LoVo (cell line): ENCODE measurements at regions not wholly inside any gene's neighbourhood (a gene's known extent, or its start where the extent isn't known, plus 50 kb on each side); places are given as distances from the start of the nearest gene placed in this dataset.

Source experiments
- DNase-seq: peaks from one replicate; pipeline ENCODE4 v3.0.0-alpha.2; 2016; ENCODE audit warnings: low spot score

GRCh38 chr22:49367041-49367697 is 460.5 kb downstream of the BRD1 start:
- no peak for DNase-seq

- no peak for DNase-seq
Observed at GRCh38 chr22:49366437-49366836, 461.2 kb downstream of the BRD1 start.

GRCh38 chr22:49365910-49366309 is 461.8 kb downstream of the BRD1 start:
- DNase-seq: no peak

GRCh38 chr22:49365191-49365837 is 462.4 kb downstream of the BRD1 start:
- no peak for DNase-seq

DNA sequence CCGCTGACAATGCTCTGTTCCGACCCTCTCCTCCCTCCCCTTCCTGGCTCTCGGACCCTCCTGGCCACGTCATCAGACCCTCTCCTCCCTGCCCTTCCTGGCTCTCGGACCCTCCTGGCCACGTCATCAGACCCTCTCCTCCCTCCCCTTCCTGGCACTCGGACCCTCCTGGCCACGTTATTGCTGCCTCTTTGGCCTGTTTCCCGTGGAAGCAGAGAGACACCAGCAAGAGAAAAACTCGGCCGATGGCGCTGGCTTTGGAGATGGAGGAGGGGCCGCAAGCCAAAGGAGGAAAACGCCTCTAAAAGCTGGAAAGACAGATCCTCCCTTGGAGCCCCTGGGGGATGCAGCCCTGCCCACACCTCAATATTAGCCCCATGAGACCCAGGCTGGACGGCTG is 463.3 kb downstream of the BRD1 start:
- no peak for DNase-seq

GRCh38 chr22:49363526-49364230 is 464.0 kb downstream of the BRD1 start:
- no peak for DNase-seq

DNA sequence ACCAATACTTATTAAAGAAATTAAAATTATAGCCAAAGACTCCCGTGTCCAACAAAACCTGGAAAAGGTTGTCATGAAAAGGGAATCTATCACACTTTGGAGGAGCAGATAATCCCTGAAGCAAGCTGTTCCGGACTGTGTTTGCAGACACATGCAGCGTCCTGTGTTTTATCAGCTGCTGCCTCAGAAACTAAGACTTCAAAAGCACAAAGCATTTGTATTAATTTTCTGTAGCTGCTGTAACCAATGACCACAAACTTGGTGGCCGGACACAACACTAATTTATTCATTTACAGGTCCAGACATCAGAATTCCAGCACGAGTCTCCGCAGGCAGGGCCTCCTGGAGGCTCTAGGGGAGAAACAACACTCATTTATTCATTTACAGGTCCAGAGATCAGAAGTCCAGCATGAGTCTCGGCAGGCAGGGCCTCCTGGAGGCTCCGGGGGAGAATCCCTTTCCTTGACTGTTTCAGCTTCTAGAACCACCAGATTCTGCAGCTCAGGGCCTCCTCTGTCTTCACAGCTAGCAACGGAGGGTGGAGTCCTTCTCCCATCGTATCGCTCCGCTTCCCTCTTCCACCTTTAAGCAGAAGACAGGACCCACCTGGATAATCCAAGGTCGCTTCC is 465.3 kb downstream of the BRD1 start:
- DNase-seq: no peak

DNA sequence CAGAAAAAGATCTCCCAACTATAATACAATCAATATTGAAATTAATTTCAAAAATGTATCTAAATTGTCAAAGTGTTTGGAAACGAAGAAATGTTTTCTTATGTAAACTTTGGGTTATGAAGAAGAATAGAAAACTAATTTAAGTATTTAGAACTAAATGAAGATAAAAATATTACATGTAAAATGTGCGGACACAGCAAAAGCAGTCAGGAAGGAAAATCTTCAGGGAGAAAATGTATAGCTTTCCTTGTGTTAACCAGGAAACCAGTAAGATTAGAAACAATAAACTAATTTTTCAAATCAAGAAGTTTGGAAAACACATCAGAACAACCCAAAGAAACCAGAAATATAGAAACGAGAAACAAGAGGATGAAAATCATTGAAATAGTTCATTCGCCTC is 466.5 kb downstream of the BRD1 start:
- DNase-seq: no peak

GRCh38 chr22:49360746-49361145 is 466.9 kb downstream of the BRD1 start:
- DNase-seq: no peak

GRCh38 chr22:49359076-49359475 is 468.6 kb downstream of the BRD1 start:
- DNase-seq: no peak

- DNase-seq: no peak
Observed at GRCh38 chr22:49357661-49358440, 469.8 kb downstream of the BRD1 start.

GRCh38 chr22:49356428-49356827 is 471.2 kb downstream of the BRD1 start:
- no peak for DNase-seq

DNA sequence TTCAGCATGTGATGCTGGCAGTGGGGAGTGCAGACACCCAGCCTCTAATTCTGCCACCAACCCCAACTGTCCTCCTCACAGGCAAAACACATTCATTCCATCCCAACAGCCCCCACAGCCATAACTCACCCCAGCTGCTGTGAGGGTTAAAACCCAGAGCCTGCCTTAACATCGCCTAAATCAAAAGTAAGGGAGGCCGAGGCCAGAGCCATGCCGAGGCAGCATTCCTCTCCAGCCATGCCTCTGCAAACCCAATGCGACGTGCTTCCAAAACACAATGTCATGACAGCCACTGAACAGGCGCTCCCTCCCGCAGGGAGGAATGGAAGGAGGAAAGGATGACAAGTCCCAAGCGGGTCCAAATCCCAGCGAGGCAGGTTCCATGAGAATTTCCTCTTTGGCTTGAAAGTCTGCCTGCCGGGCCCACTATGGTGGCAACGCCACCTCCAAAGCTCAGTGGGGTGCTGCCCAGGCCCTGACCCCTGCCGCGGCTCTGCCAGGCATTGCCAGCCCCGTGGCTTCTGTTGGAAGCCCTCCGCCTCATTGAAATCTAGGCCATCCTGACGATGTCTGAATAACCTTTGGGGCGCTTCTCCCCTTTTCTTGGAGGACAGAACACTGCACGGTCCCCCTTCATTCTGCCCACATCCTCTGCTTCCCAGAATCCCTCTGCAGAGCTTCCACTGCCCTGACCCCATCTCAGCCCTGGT is 472.3 kb downstream of the BRD1 start:
- no peak for DNase-seq

GRCh38 chr22:49354516-49355210 is 473.0 kb downstream of the BRD1 start:
- no peak for DNase-seq

DNA sequence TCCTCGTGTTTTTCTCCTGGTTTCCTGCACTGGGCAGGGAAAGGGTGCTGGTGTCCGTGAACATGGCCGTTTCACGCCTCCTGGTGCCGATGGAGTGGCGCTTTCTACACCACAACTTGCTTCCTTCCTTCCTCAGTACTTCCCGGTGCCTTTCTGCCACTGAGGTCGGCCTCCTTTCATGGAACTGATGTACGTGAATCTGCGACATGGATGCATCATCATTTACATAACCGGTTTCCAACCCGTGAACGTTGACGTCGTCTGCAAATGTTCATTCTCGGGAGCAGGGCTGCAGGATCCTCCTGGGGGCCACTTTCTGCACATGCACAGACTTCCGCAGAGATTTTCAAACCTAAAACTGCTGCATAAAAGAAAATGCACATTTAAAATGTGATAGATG is 474.4 kb downstream of the BRD1 start:
- DNase-seq: no peak

DNA sequence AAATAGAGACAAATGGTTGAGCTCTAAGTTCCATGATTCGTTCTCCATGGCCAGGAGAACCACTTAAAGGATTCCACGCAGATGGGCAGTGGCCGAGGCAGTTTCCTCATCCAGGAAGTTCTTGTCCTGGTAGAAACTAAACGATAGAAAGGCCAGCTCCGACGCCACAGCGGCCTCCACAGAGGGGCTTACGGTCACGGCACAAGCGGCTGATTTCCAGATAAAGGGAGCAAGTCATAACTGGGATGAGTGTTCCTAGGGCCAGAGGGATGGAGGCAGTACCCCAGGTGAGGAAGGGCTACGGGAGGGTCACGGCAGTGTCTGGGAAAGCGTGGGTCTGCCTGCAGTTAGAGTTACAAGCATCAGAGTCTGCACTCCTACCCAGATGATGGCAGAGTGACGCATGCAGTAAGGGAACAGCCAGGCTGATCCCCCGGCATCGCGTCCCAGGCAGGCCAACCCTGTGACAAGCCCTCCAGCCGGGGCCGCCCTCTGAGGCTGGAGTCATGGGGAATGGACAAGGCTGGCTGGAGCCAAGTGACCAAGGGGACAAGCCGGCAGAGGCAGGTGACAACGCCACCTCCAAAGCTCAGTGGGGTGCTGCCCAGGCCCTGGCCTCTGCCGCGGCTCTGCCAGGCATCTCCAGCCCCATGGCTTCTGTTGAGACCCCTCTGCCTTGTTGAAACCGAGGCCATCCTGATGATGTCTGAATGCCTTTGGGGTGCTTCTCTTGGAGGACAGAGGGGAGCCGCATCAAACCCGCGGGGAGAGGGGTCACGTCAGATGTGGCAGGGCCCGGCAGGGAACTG is 475.1 kb downstream of the BRD1 start:
- DNase-seq: no peak

GRCh38 chr22:49351761-49352227 is 475.9 kb downstream of the BRD1 start:
- no peak for DNase-seq

DNA sequence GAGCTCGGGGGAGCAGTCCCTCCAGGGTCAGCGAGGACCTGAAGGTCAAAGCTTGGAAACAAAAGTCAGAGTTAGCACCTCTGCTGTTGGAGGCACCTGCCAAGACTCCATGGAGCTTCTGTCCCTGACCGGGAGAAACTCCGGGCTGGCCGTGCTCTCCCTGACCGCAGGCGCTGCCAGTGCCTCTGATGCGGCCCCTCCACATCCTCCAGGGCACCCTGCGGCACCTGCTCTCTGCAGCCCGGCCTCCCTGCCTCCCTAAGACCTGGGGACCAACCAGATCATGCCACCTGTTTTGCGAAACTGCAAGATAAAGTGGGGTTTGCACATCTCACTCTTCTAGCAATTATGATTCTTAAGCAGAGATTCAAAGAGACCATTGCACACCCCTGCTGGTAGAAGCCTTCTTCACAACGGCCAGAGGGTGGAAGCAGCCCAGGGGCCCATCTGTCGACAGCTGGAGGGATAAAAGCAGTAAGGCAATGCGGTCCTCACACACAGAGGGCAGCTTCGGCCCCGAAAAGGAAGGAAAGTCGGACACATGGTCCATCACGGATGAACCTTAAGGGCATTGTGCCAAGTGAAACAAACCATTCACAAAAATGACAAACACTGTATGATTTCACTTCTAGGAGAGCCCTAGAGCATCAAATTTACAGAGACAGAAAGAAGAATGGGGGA is 477.1 kb downstream of the BRD1 start:
- no peak for DNase-seq

GRCh38 chr22:49349841-49350381 is 477.8 kb downstream of the BRD1 start:
- DNase-seq: no peak
